IPS-NIHi11 (cell line): ENCODE measurements at regions not wholly inside any gene's neighbourhood (a gene's known extent, or its start where the extent isn't known, plus 50 kb on each side); places are given as distances from the start of the nearest gene placed in this dataset.

Experiments used
- DNase-seq: peaks from one replicate; pipeline ENCODE4 v3.0.0; 2012; ENCODE audit warnings: mixed read lengths, low spot score

DNA sequence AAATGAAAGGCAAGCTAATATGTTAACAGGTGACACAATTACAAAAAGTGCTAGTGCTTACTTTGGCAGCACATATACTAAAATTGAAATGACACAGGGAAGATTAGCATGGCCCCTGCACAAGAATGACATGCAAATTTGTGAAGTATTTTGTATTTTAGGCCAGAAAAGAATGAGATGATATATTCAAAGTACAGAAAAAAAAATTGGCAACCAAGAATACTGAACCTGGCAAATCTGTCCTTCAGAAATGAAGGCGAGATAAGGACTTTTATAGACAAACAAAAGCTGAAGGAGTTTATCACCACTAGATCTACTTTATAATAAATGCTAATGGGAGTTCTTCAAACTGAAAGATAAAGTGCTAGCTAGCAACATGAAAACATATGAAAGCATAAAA lies 350.0 kb upstream of the POU3F1 start:
- no peak for DNase-seq

DNA sequence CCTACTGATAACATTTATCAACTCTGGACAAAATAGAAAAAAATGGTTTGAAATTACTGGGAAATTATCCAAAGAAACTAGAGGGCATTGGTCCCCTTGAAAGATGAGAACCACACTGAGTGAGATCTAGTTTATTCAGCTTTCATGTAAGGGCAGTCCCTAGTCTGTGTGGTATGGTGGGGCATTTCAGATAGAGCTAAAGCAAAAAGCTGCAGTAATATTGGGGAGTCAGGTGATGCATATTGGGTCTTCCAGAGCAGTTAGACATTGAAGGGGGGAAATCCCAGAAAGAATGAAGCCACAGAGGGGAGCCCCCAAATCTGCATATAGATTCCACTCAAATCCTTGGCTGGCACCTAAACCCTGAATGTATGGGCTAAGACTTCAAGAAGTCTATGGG lies 347.7 kb upstream of the POU3F1 start:
- DNase-seq: no peak

GRCh38 chr1:38392861-38393260 lies 346.3 kb upstream of the POU3F1 start:
- no peak for DNase-seq

GRCh38 chr1:38381256-38381655 lies 334.7 kb upstream of the POU3F1 start:
- no peak for DNase-seq

- DNase-seq: no peak
These were observed 330.0 kb upstream of the POU3F1 start for GRCh38 chr1:38376577-38376976.

DNA sequence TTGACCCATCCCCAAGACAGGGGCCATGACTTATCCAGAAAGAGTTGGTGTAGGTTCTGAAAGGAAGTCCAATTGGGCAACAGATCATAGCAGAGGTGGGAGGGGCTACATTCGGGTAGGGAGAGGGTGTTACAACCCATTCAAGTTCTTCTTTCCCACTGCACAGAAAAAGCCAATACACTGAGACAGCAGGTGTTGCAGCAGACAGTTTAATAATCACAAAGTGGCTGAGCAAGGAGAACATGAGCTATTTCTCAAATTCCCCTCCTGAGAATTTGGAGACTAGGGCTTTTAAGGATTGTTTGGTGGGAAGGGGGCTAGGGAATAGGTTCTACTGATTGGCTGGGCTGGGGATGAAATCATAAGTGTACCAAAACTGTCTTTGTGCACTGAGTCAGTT lies 328.4 kb upstream of the POU3F1 start:
- no peak for DNase-seq

DNA sequence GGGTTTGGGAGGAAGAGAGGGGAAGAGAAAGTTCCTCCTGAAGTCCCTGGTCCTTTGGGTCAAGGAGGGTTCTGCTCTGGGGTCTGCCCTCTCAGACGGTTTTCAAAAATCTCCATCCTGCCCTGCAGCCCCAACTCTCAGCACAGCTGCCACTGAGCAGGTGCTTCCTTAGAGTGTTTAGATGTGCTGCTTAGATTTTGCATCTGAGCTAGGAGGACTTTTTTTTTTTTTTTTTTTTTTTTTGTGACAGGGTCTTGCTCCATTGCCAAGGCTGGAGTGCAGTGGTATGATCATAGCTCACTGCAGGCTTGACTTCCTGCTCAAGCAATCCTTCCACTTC lies 324.9 kb upstream of the POU3F1 start:
- DNase-seq: no peak

- DNase-seq: no peak
These were observed 324.3 kb upstream of the POU3F1 start for GRCh38 chr1:38370716-38371504.

DNA sequence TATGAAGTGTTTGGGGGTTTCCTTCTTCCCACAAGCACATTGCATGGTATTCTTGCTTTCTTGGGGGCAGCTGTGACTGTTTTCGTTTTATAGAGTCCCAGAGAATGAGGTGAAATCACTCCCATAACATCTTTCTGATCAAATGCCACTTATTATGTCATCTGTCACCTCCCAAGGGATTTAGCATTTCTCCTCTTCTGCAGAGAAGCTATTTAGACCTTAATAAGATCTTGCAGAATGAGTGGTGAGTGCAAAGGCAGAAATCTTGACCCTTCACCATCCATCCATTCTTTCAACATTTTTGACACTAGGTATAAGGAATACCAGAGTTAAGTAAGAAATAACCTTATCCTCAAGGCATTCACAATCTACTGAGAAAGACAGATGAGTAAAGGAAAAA lies 318.6 kb upstream of the POU3F1 start:
- DNase-seq: no peak

GRCh38 chr1:38361566-38361965 lies 315.0 kb upstream of the POU3F1 start:
- no peak for DNase-seq

GRCh38 chr1:38360807-38361206 lies 314.2 kb upstream of the POU3F1 start:
- DNase-seq: peak; percentile 38

- no peak for DNase-seq
These were observed 307.4 kb upstream of the POU3F1 start for GRCh38 chr1:38353956-38354355.

GRCh38 chr1:38352869-38353268 lies 306.3 kb upstream of the POU3F1 start:
- DNase-seq: no peak

- no peak for DNase-seq
These were observed 301.0 kb upstream of the POU3F1 start for GRCh38 chr1:38347446-38348175.

DNA sequence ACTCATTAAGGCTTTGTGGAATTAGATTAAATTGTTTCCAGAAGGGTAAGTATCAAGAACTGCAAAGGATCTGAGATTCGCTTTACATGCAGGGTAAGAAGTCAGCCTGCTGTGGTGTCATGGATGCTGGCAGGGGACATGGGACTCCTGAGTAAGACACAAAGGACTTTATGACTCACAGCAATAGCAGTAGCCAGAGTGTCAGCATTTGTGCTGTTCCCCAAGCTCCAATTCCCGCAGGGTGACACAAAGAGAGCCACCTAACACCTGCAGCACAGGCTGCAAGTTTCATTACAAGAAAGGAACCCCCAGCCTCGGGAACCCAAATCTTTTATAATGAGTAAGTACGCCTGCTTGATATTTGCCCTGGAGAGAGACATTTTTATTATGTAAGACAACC lies 298.1 kb upstream of the POU3F1 start:
- DNase-seq: no peak

DNA sequence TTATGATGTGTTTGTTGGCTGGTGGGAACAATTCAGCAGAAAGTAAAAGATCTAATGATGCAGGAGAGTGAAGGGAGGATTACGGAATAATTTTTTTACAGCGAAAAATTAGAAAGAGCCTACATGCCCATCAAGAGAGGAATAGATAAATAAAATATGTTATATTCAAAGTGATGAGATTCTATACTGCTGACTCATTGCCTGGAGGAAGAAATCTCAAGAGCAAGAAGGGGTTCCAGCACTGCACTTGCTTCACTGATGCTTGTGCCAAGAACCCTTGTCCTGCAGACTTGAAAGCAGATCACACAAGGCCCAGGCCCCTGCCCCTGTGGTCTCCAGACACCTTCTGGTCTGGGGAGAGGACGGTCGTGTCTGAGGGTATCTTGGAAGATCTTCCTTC lies 295.1 kb upstream of the POU3F1 start:
- DNase-seq: no peak

DNA sequence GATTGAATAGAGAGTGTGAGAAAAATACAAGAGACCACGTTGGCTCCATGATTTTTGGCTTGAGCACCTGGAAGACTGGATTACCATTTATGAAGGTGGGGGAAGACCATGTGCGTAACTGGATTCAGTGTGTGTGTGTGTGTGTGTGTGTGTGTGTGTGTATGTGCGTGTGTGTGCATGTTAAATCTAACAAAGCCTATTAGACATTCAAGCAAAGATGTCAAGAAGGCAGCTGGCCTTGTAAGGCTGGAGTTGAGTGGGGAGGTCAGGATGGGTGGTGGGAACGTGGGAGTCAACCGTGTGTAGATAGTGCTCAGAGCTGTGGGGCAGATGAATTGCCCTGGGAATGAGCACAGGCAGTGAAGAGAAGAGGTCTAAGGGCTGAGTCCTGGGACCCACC lies 293.8 kb upstream of the POU3F1 start:
- no peak for DNase-seq

GRCh38 chr1:38337711-38338110 lies 291.1 kb upstream of the POU3F1 start:
- no peak for DNase-seq

GRCh38 chr1:38336961-38337360 lies 290.4 kb upstream of the POU3F1 start:
- DNase-seq: no peak

DNA sequence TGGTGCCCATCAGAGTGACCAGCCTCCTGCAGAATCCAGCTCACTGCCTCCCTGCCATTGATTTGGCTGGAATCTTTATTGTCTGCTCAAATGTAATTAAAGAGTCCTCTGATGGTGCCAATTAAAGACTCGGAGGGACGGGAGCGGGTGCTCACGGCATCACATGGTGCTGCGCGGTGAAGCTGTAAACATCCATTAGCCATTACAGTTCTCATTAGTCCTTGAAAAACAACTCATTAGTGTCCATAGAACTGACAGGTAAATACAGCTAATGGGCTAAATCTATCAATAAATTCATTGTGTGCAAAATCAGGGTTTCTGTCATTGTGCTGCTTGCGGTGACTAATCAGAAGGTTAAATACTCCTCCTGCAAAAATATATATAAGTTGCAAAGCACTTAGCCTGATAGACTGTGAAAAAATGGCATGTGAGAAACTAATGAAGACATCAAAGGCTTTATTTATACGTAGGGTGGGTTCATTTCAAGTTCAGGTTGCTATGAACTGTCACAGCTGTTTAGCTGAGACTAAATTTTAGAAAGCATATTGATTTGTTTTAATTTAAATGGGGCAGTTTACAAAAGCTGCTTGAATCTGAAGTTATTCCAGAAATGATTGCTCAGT lies 289.8 kb upstream of the POU3F1 start:
- no peak for DNase-seq

GRCh38 chr1:38334930-38335592 lies 288.5 kb upstream of the POU3F1 start:
- DNase-seq: no peak

DNA sequence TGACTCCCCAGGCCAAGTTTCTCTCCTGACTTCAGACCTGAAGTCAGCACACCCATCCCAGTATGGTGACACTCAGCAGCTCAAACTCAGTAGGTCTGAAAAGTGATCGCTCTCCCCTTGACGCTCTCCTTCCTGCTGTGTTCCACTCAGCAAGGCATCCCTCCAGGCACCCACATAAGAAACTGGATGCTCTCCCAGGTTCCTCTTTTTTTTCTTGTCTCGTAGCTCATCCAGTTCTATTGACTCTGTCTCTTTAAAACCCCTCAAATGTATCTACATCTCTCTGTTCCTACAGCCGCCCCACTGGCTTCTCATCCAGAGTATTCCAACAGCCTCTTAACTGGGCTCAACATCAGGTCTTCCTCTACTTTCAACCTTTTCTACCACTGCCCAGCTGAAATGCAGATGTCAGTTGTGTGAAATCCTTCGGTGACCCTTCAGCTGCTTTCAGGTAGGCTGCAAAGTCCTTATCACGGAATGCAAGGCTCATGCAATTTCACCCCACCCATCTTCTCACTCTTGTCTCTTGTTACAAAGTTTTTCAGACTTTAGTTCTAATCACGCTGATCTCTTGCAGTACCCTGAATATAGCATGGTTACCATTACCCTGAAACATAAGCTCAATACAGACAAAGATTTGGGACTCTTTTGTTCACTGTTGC lies 286.2 kb upstream of the POU3F1 start:
- no peak for DNase-seq
